GM12878 (cell line): ENCODE measurements at regions not wholly inside any gene's neighbourhood (a gene's known extent, or its start where the extent isn't known, plus 50 kb on each side); places are given as distances from the start of the nearest gene placed in this dataset.

Experiments
- ATAC-seq: fragments of 200-7000 bp; cut with Tn5 transposase; 3 replicates; pipeline ENCODE4 v1.9.1; 2020; ENCODE audit warnings: mild to moderate bottlenecking, moderate library complexity
- BruUV-seq: library from RNA; stranded (reverse); fragments of 400-500 nt; replicated peaks from 2 replicates; lab custom pipeline; 2021; lab: Mats Ljungman, UMichigan
- CTCF ChIA-PET: fragments of 300-600 bp; sonication (Branson Sonifier 250); formaldehyde crosslinking; extraction: SDS; loops from one replicate; lab custom pipeline; 2021; ENCODE audit warnings: inconsistent platforms; lab: Yijun Ruan, JAX
- POLR2A ChIA-PET: fragments of 350-600 bp; formaldehyde crosslinking; extraction: SDS; loops from one replicate; lab custom pipeline; 2021; ENCODE audit warnings: inconsistent platforms; lab: Charles Lee
- RAD21 ChIA-PET: fragments of 300-600 bp; sonication (Branson Sonifier 250); formaldehyde crosslinking; loops from one replicate; lab custom pipeline; 2023; ENCODE audit warnings: antibody characterized with exemption; ENCODE audit not compliant: unreplicated experiment; lab: Charles Lee
- SMC1A ChIA-PET: fragments of 300-600 bp; sonication (Branson Sonifier 250); formaldehyde crosslinking; loops from one replicate; lab custom pipeline; 2023; ENCODE audit not compliant: unreplicated experiment, uncharacterized antibody; lab: Charles Lee
- DNase-seq: peaks from one replicate; pipeline ENCODE4 v3.0.0-alpha.2; 2011; ENCODE audit warnings: low read depth, low spot score
- FAIRE-seq: peaks from 3 replicates; lab custom pipeline; 2011; peaks lifted over from hg19 to GRCh38; lab: Jason Lieb, UNC
- H2AFZ ChIP-seq: 2 replicates; pipeline ENCODE4 v1.6.0; 2011; ENCODE audit warnings: low read depth, low read length, control low read depth; ENCODE audit not compliant: control insufficient read depth
- H3K27ac ChIP-seq: 2 replicates; pipeline ENCODE4 v1.5.1; 2011; ENCODE audit warnings: control low read depth; ENCODE audit not compliant: control insufficient read depth, insufficient read depth
- H3K27me3 ChIP-seq, 2 experiments: replicated peaks in 1 of 2; 2 replicates each; pipeline versions ENCODE4 v1.6.0 to v1.6.1; 2011; ENCODE audit warnings: low read length in 1 of 2; ENCODE audit not compliant: control insufficient read depth in 2 of 2, insufficient read depth in 2 of 2
- H3K36me3 ChIP-seq, 2 experiments: 2 replicates each; pipeline ENCODE4 v1.5.1; 2011; ENCODE audit warnings: low read length in 1 of 2; ENCODE audit not compliant: control insufficient read depth in 2 of 2, insufficient read depth in 2 of 2
- H3K4me1 ChIP-seq: 2 replicates; pipeline ENCODE4 v1.6.1; 2011; ENCODE audit warnings: mild to moderate bottlenecking, low read length, moderate library complexity, mixed read lengths; ENCODE audit not compliant: control insufficient read depth, insufficient read depth
- H3K4me2 ChIP-seq: 2 replicates; pipeline ENCODE4 v1.6.0; 2011; ENCODE audit warnings: control low read depth; ENCODE audit not compliant: control insufficient read depth, insufficient read depth
- H3K4me3 ChIP-seq: fragments of 200-600 bp; sonication (generic); 2 replicates; pipeline ENCODE4 v1.5.1; 2016
- H3K79me2 ChIP-seq: 2 replicates; pipeline ENCODE4 v1.6.0; 2011; ENCODE audit warnings: low read length; ENCODE audit not compliant: control insufficient read depth, insufficient read depth
- H3K9ac ChIP-seq: 2 replicates; pipeline ENCODE4 v1.8.0; 2011; ENCODE audit warnings: low read length, control low read depth, mixed read lengths; ENCODE audit not compliant: control insufficient read depth, insufficient read depth
- H3K9me3 ChIP-seq: replicated peaks from 3 replicates; pipeline ENCODE4 v1.5.1; 2011; ENCODE audit warnings: mild to moderate bottlenecking, low read length; ENCODE audit not compliant: control insufficient read depth, insufficient read depth
- H4K20me1 ChIP-seq: 2 replicates; pipeline ENCODE4 v1.6.0; 2011; ENCODE audit not compliant: control insufficient read depth, insufficient read depth
- ATF2 ChIP-seq: IDR thresholded peaks from 2 replicates; pipeline ENCODE4 v1.6.1; 2012; ENCODE audit warnings: low read length, inconsistent platforms
- CHD2 ChIP-seq: IDR thresholded peaks from 2 replicates; pipeline ENCODE4 v1.6.1; 2011; ENCODE audit warnings: low read depth, low read length, improper control_type of control experiment, borderline replicate concordance
- EGR1 ChIP-seq, 2 experiments: IDR thresholded peaks; 1 replicate in 1 of 2; 2 replicates in 1 of 2; pipeline ENCODE4 v1.6.1; 2011 to 2012; ENCODE audit warnings: low read depth in 2 of 2, low read length in 2 of 2, borderline replicate concordance in 1 of 2, mild to moderate bottlenecking in 1 of 2, moderate library complexity in 1 of 2
- FOXM1 ChIP-seq: IDR thresholded peaks from 2 replicates; pipeline ENCODE4 v1.6.1; 2012; ENCODE audit warnings: low read depth, mild to moderate bottlenecking, inconsistent platforms, low read length, moderate library complexity
- IKZF1 ChIP-seq: fragments of 450-650 bp; conservative IDR thresholded peaks from 2 replicates; pipeline ENCODE4 v1.6.1; 2017; ENCODE audit warnings: antibody characterized with exemption, mild to moderate bottlenecking
- KLF5 ChIP-seq: fragments of 450-650 bp; IDR thresholded peaks from 2 replicates; pipeline ENCODE4 v1.6.1; 2014; ENCODE audit warnings: mild to moderate bottlenecking; ENCODE audit not compliant: partially characterized antibody
- MLLT1 ChIP-seq: fragments of 450-650 bp; IDR thresholded peaks from 2 replicates; pipeline ENCODE4 v1.6.1; 2016; ENCODE audit warnings: mild to moderate bottlenecking
- MTA3 ChIP-seq: IDR thresholded peaks from 2 replicates; pipeline ENCODE4 v1.6.1; 2012; ENCODE audit warnings: low read length, inconsistent platforms, borderline replicate concordance
- MYB ChIP-seq: fragments of 150-350 bp; IDR thresholded peaks from 2 replicates; pipeline ENCODE4 v1.6.1; 2014; ENCODE audit warnings: mild to moderate bottlenecking, low read depth, low read length, borderline replicate concordance
- SPI1 ChIP-seq: IDR thresholded peaks from 2 replicates; pipeline ENCODE4 v1.6.1; 2011; ENCODE audit warnings: low read depth, mild to moderate bottlenecking, low read length, moderate library complexity, borderline replicate concordance; ENCODE audit not compliant: insufficient read depth
- TARDBP ChIP-seq: IDR thresholded peaks from 2 replicates; pipeline ENCODE4 v1.6.1; 2016; ENCODE audit warnings: borderline replicate concordance
- WGBS: methylation state at CpG from one replicate; pipeline ENCODE4 v1.1.6; 2016; ENCODE audit warnings: low lambda C conversion rate; ENCODE audit not compliant: insufficient replicate concordance, insufficient coverage; ENCODE audit errors: missing lambda C conversion rate; 5-methylcytosine and 5-hydroxymethylcytosine counted together
- in situ Hi-C: fragments of 300-500 bp; cut with MboI; formaldehyde crosslinking; loops from 9 replicates; pipeline ENCODE4 v1.14.3; 2018; ENCODE audit warnings: mixed read lengths
- intact Hi-C: fragments of 100-400 bp; cut with micrococcal nuclease; formaldehyde crosslinking; loops from one replicate; pipeline ENCODE4 v1.14.2; 2022; ENCODE audit not compliant: unreplicated experiment

GRCh38 chr4:134365852-134366251, 164.3 kb upstream of the PABPC4L start:
- H2AFZ ChIP-seq: no peak overlapping the region
- no peaks in the 10 kb centered on the region for H4K20me1 ChIP-seq
- ChIA-PET RAD21 (no interaction called here), SMC1A (no interaction called here), POLR2A (no interaction called here), CTCF (no interaction called here)
- ATAC-seq (no peak), DNase-seq (no peak), FAIRE-seq (no peak)
- TF ChIP-seq MLLT1 (no peak), IKZF1 (no peak), ATF2 (no peak), EGR1 (IDR thresholded peaks at IDR 0.05; ENCODE audit: borderline replicate concordance in 1 of 2, low read depth in 2 of 2, low read length in 2 of 2) (no peak), FOXM1 (no peak), SPI1 (no peak), CHD2 (no peak), MYB (no peak), MTA3 (no peak), KLF5 (no peak), TARDBP (no peak)
- H3K27ac ChIP-seq: no peak overlapping the region
- H3K4me1 ChIP-seq: no peaks in the 10 kb centered on the region
- no peaks in the 10 kb centered on the region for H3K79me2 ChIP-seq
- 0% methylated on average over 1 of the region's 1 CpG for WGBS
- no peak overlapping the region for H3K4me2 ChIP-seq
- no peaks in the 10 kb centered on the region for H3K9me3 ChIP-seq
- no peaks in the 10 kb centered on the region for H3K36me3 ChIP-seq
- no TSS peak for BruUV-seq
- intact Hi-C loops: no loop called here
- in situ Hi-C loops: no loop called here
- no peak overlapping the region for H3K9ac ChIP-seq
- no peaks in the 10 kb centered on the region for H3K27me3 ChIP-seq
- H3K4me3 ChIP-seq: no peak overlapping the region
